Keratinocyte (primary cell): ENCODE measurements at regions not wholly inside any gene's neighbourhood (a gene's known extent, or its start where the extent isn't known, plus 50 kb on each side); places are given as distances from the start of the nearest gene placed in this dataset.

Experiments used
- DNase-seq: peaks from one replicate; pipeline ENCODE4 v3.0.0-alpha.2; 2011; ENCODE audit warnings: low read depth, missing footprints, low spot score
- FAIRE-seq: peaks from 2 replicates; lab custom pipeline; 2011; peaks lifted over from hg19 to GRCh38; lab: Jason Lieb, UNC
- H2AFZ ChIP-seq: 2 replicates; pipeline ENCODE4 v1.6.0; 2012; ENCODE audit warnings: low read length, control low read depth, inconsistent platforms; ENCODE audit not compliant: control insufficient read depth
- H3K27ac ChIP-seq: 2 replicates; pipeline ENCODE4 v1.5.1; 2011; ENCODE audit warnings: low read length; ENCODE audit not compliant: control insufficient read depth, insufficient read depth
- H3K27me3 ChIP-seq: 3 replicates; pipeline ENCODE4 v1.6.0; 2011; ENCODE audit warnings: low read length; ENCODE audit not compliant: control insufficient read depth, insufficient read depth; ENCODE audit errors: extremely low read depth
- H3K36me3 ChIP-seq, 2 experiments: 2 replicates in 1 of 2; 3 replicates in 1 of 2; pipeline ENCODE4 v1.5.1; 2011; ENCODE audit warnings: low read length in 2 of 2, mild to moderate bottlenecking in 1 of 2; ENCODE audit not compliant: control insufficient read depth in 2 of 2, insufficient read depth in 2 of 2; ENCODE audit errors: extremely low read depth in 1 of 2
- H3K4me1 ChIP-seq: 3 replicates; pipeline ENCODE4 v1.5.1; 2011; ENCODE audit warnings: low read length; ENCODE audit not compliant: control insufficient read depth, insufficient read depth; ENCODE audit errors: extremely low read depth
- H3K4me2 ChIP-seq: 3 replicates; pipeline ENCODE4 v1.6.0; 2011; ENCODE audit warnings: low read depth, low read length; ENCODE audit not compliant: control insufficient read depth, insufficient read depth; ENCODE audit errors: extremely low read depth
- H3K4me3 ChIP-seq, 3 experiments: fragments of 200-600 bp in 1 of 3; sonication (generic) in 1 of 3; 2 replicates in 2 of 3; 3 replicates in 1 of 3; pipeline ENCODE4 v1.5.1; 2011 to 2016; ENCODE audit warnings: low read length in 3 of 3, mild to moderate bottlenecking in 3 of 3, control low read depth in 2 of 3, inconsistent platforms in 1 of 3, low read depth in 1 of 3, mixed read lengths in 1 of 3, mixed run types in 1 of 3, moderate library complexity in 1 of 3; ENCODE audit not compliant: control insufficient read depth in 2 of 3, insufficient read depth in 2 of 3; ENCODE audit errors: extremely low read depth in 1 of 3
- H3K79me2 ChIP-seq: 2 replicates; pipeline ENCODE4 v1.6.0; 2012; ENCODE audit warnings: low read length; ENCODE audit not compliant: control insufficient read depth, insufficient read depth
- H3K9ac ChIP-seq: 3 replicates; pipeline ENCODE4 v1.6.0; 2011; ENCODE audit warnings: low read length; ENCODE audit not compliant: control insufficient read depth, insufficient read depth; ENCODE audit errors: extremely low read depth
- H3K9me1 ChIP-seq: 3 replicates; pipeline ENCODE4 v1.6.0; 2011; ENCODE audit warnings: low read length; ENCODE audit not compliant: control insufficient read depth, insufficient read depth; ENCODE audit errors: extremely low read depth
- H3K9me3 ChIP-seq: 2 replicates; pipeline ENCODE4 v1.5.1; 2012; ENCODE audit warnings: low read depth, low read length; ENCODE audit not compliant: control insufficient read depth
- H4K20me1 ChIP-seq: 3 replicates; pipeline ENCODE4 v1.6.0; 2011; ENCODE audit warnings: low read length; ENCODE audit not compliant: control insufficient read depth, insufficient read depth; ENCODE audit errors: extremely low read depth
- EZH2 ChIP-seq: IDR thresholded peaks from one replicate; pipeline ENCODE4 v1.6.1; 2012; ENCODE audit warnings: inconsistent platforms, mild to moderate bottlenecking, low read length, moderate library complexity
- dilution Hi-C: fragments of 300-500 bp; cut with MboI; formaldehyde crosslinking; loops from one replicate; pipeline ENCODE4 v1.7.0; 2020; ENCODE audit warnings: low sequenced_read_pairs; ENCODE audit not compliant: extremely low pct_ligation_motif_present
- TF ChIP-seq, protein P1 (sequence below), 3 experiments: IDR thresholded peaks in 1 of 3; conservative IDR thresholded peaks in 1 of 3; optimal IDR thresholded peaks in 1 of 3; 2 replicates in 2 of 3; 3 replicates in 1 of 3; pipeline versions ENCODE3 to v1.5.1; 2011; ENCODE audit warnings: low read length in 3 of 3, mild to moderate bottlenecking in 3 of 3, moderate library complexity in 2 of 3, control low read depth in 1 of 3, inconsistent platforms in 1 of 3; ENCODE audit not compliant: insufficient read depth in 2 of 3; ENCODE audit errors: extremely low read depth in 1 of 3

DNA sequence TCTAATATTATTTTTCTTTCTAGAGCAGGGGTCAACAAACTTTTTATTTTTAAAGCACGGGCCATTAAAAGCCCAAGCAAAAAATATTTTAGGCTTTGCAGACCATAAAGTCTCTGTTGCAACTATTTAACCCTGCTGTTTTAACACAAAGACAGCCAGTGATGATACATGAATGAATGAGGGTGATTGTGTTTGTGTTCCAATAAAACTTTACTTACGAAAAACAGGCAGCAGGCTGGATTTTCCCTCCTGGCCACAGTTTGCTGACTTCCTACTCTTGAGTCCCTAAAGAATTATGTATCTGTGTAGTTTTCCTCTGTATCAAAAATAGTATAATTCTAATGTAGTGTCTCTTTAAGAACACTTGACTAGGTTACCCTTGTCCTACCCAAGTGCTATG, 402.0 kb downstream of the ADCYAP1 start:
- Histone ChIP-seq H3K9ac (no peak overlapping the region), H3K9me1 (no peaks in the 10 kb centered on the region), H4K20me1 (no peaks in the 10 kb centered on the region), H3K4me1 (no peaks in the 10 kb centered on the region), H3K4me2 (no peak overlapping the region), H3K36me3 (no peaks in the 10 kb centered on the region), H3K27me3 (no peaks in the 10 kb centered on the region), H3K79me2 (no peaks in the 10 kb centered on the region), H3K27ac (no peak overlapping the region), H2AFZ (no peak overlapping the region), H3K9me3 (no peaks in the 10 kb centered on the region), H3K4me3 (no peak overlapping the region)
- DNase-seq (no peak), FAIRE-seq (no peak)
- dilution Hi-C loops = no loop called here
- no peak for TF ChIP-seq EZH2
- TF ChIP-seq, protein P1, sequence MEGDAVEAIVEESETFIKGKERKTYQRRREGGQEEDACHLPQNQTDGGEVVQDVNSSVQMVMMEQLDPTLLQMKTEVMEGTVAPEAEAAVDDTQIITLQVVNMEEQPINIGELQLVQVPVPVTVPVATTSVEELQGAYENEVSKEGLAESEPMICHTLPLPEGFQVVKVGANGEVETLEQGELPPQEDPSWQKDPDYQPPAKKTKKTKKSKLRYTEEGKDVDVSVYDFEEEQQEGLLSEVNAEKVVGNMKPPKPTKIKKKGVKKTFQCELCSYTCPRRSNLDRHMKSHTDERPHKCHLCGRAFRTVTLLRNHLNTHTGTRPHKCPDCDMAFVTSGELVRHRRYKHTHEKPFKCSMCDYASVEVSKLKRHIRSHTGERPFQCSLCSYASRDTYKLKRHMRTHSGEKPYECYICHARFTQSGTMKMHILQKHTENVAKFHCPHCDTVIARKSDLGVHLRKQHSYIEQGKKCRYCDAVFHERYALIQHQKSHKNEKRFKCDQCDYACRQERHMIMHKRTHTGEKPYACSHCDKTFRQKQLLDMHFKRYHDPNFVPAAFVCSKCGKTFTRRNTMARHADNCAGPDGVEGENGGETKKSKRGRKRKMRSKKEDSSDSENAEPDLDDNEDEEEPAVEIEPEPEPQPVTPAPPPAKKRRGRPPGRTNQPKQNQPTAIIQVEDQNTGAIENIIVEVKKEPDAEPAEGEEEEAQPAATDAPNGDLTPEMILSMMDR (optimal IDR thresholded peaks at IDR 0.05 in 1 of 3, IDR thresholded peaks at IDR 0.05 in 1 of 3, conservative IDR thresholded peaks at IDR 0.05 in 1 of 3; ENCODE audit: extremely low read depth in 1 of 3, insufficient read depth in 2 of 3, low read length in 3 of 3) = no peak

DNA sequence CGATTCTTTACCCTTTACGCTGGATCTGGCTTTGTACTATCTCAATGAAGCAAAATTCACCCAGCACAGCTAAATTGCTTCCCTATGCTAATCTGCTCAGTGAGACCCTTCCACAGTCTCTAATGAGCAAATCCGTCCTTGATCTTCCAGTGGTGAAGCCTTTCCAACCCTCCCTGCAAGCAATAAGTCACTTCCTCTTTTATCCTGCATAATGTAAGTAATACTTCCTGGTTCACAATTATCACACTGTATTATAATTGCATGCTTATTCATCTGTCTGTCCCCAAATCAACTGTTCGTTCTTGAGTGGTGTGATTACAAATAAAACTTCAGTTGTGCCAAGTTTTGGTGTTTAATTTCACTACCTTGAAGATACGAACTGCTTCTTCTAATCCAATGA, 404.0 kb downstream of the ADCYAP1 start:
- Histone ChIP-seq H3K4me1 (no peaks in the 10 kb centered on the region), H3K36me3 (no peaks in the 10 kb centered on the region), H3K9ac (no peak overlapping the region), H2AFZ (no peak overlapping the region), H3K9me1 (no peaks in the 10 kb centered on the region), H3K27ac (no peak overlapping the region), H4K20me1 (no peaks in the 10 kb centered on the region), H3K27me3 (no peaks in the 10 kb centered on the region), H3K79me2 (no peaks in the 10 kb centered on the region), H3K9me3 (no peaks in the 10 kb centered on the region), H3K4me2 (no peak overlapping the region), H3K4me3 (no peak overlapping the region)
- dilution Hi-C loops = no loop called here
- FAIRE-seq = no peak
- DNase-seq = no peak
- TF ChIP-seq EZH2 = no peak
- TF ChIP-seq, protein P1 (optimal IDR thresholded peaks at IDR 0.05 in 1 of 3, IDR thresholded peaks at IDR 0.05 in 1 of 3, conservative IDR thresholded peaks at IDR 0.05 in 1 of 3; ENCODE audit: extremely low read depth in 1 of 3, insufficient read depth in 2 of 3, low read length in 3 of 3) = no peak
